GM23338 (cell line): ENCODE measurements at regions not wholly inside any gene's neighbourhood (a gene's known extent, or its start where the extent isn't known, plus 50 kb on each side); places are given as distances from the start of the nearest gene placed in this dataset.

Source experiments
- CREB1 ChIP-seq: fragments of 250-450 bp; sonication (Bioruptor Pico); IDR thresholded peaks from 2 replicates; pipeline ENCODE4 v1.5.0; 2020; ENCODE audit warnings: low read depth, mild to moderate bottlenecking, moderate library complexity
- EZH2 ChIP-seq: fragments of 200-600 bp; sonication (generic); IDR thresholded peaks from one replicate; pipeline ENCODE4 v1.8.0; 2017; ENCODE audit warnings: antibody characterized with exemption, mild to moderate bottlenecking, low read depth; ENCODE audit not compliant: unreplicated experiment
- TF ChIP-seq, protein P1 (sequence below), 2 experiments: fragments of 200-600 bp in 1 of 2; sonication (generic) in 1 of 2; conservative IDR thresholded peaks; 2 replicates each; pipeline versions ENCODE4 v1.5.1 to v1.6.1; 2016 to 2017; ENCODE audit warnings: antibody characterized with exemption in 2 of 2, low read depth in 2 of 2, mild to moderate bottlenecking in 2 of 2, moderate library complexity in 1 of 2
- TF ChIP-seq, protein P2 (sequence below): IDR thresholded peaks from one replicate; pipeline ENCODE4 v1.6.1; 2018; ENCODE audit warnings: antibody characterized with exemption; ENCODE audit not compliant: unreplicated experiment

GRCh38 chr6:795046-795685 lies 102.2 kb upstream of the EXOC2 start:
- TF ChIP-seq EZH2: no peak
- TF ChIP-seq, protein P1, sequence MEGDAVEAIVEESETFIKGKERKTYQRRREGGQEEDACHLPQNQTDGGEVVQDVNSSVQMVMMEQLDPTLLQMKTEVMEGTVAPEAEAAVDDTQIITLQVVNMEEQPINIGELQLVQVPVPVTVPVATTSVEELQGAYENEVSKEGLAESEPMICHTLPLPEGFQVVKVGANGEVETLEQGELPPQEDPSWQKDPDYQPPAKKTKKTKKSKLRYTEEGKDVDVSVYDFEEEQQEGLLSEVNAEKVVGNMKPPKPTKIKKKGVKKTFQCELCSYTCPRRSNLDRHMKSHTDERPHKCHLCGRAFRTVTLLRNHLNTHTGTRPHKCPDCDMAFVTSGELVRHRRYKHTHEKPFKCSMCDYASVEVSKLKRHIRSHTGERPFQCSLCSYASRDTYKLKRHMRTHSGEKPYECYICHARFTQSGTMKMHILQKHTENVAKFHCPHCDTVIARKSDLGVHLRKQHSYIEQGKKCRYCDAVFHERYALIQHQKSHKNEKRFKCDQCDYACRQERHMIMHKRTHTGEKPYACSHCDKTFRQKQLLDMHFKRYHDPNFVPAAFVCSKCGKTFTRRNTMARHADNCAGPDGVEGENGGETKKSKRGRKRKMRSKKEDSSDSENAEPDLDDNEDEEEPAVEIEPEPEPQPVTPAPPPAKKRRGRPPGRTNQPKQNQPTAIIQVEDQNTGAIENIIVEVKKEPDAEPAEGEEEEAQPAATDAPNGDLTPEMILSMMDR (conservative IDR thresholded peaks at IDR 0.05; ENCODE audit: low read depth in 2 of 2): no peak
- TF ChIP-seq, protein P2, sequence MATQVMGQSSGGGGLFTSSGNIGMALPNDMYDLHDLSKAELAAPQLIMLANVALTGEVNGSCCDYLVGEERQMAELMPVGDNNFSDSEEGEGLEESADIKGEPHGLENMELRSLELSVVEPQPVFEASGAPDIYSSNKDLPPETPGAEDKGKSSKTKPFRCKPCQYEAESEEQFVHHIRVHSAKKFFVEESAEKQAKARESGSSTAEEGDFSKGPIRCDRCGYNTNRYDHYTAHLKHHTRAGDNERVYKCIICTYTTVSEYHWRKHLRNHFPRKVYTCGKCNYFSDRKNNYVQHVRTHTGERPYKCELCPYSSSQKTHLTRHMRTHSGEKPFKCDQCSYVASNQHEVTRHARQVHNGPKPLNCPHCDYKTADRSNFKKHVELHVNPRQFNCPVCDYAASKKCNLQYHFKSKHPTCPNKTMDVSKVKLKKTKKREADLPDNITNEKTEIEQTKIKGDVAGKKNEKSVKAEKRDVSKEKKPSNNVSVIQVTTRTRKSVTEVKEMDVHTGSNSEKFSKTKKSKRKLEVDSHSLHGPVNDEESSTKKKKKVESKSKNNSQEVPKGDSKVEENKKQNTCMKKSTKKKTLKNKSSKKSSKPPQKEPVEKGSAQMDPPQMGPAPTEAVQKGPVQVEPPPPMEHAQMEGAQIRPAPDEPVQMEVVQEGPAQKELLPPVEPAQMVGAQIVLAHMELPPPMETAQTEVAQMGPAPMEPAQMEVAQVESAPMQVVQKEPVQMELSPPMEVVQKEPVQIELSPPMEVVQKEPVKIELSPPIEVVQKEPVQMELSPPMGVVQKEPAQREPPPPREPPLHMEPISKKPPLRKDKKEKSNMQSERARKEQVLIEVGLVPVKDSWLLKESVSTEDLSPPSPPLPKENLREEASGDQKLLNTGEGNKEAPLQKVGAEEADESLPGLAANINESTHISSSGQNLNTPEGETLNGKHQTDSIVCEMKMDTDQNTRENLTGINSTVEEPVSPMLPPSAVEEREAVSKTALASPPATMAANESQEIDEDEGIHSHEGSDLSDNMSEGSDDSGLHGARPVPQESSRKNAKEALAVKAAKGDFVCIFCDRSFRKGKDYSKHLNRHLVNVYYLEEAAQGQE: no peak
- no peak for TF ChIP-seq CREB1 (CRISPR knock-in tag)
